Suprapubic skin (tissue), 4 donors: ENCODE measurements at regions not wholly inside any gene's neighbourhood (a gene's known extent, or its start where the extent isn't known, plus 50 kb on each side); places are given as distances from the start of the nearest gene placed in this dataset.

Source experiments
- DNase-seq, 2 donors: peaks; one replicate each; pipeline ENCODE4 v3.0.0-alpha.2; 2019; ENCODE audit warnings: low spot score in 2 of 2
- H3K27ac ChIP-seq: fragments of 200-600 bp; sonication (generic); one replicate; pipeline ENCODE4 v1.5.1; 2019
- H3K27me3 ChIP-seq: fragments of 200-600 bp; sonication (generic); one replicate; pipeline ENCODE4 v1.5.1; 2019
- H3K36me3 ChIP-seq: fragments of 200-600 bp; sonication (generic); one replicate; pipeline ENCODE4 v1.5.1; 2019
- H3K4me1 ChIP-seq: fragments of 200-600 bp; sonication (generic); one replicate; pipeline ENCODE4 v1.5.1; 2019
- H3K4me3 ChIP-seq: fragments of 200-600 bp; sonication (generic); one replicate; pipeline ENCODE4 v1.5.1; 2019; ENCODE audit warnings: mild to moderate bottlenecking
- H3K9me3 ChIP-seq: fragments of 200-600 bp; sonication (generic); one replicate; pipeline ENCODE4 v1.5.1; 2019
- CTCF ChIP-seq, 2 donors: fragments of 200-600 bp in 1 of 2; fragments of 450-650 bp in 1 of 2; sonication (generic) in 1 of 2; IDR thresholded peaks; one replicate each; pipeline ENCODE4 v1.5.1; 2016 to 2019; ENCODE audit warnings: antibody characterized with exemption in 2 of 2, mild to moderate bottlenecking in 1 of 2, moderate library complexity in 1 of 2
- EP300 ChIP-seq: sonication (generic); formaldehyde crosslinking; IDR thresholded peaks from one replicate; pipeline ENCODE4 v1.6.1; 2017; ENCODE audit warnings: antibody characterized with exemption
- POLR2A ChIP-seq, 2 donors: fragments of 450-650 bp; IDR thresholded peaks; one replicate each; pipeline ENCODE4 v1.6.1; 2017; ENCODE audit warnings: antibody characterized with exemption in 2 of 2, mild to moderate bottlenecking in 2 of 2, moderate library complexity in 2 of 2
- POLR2AphosphoS5 ChIP-seq, 3 donors: sonication (generic); formaldehyde crosslinking; IDR thresholded peaks; one replicate each; pipeline ENCODE4 v1.6.1; 2017; ENCODE audit warnings: antibody characterized with exemption in 3 of 3
- WGBS: methylation state at CpG from one replicate; pipeline ENCODE4 v1.1.5; 2018; 5-methylcytosine and 5-hydroxymethylcytosine counted together

- DNase-seq, result no peak
These were observed 56.7 kb upstream of the BICD1 start for GRCh38 chr12:32049956-32050355.

GRCh38 chr12:32051511-32052211 is 55.0 kb upstream of the BICD1 start:
- Histone ChIP-seq H3K9me3 (no peaks in the 10 kb centered on the region), H3K4me1 (no peaks in the 10 kb centered on the region), H3K27ac (no peak overlapping the region), H3K27me3 (no peaks in the 10 kb centered on the region), H3K4me3 (no peak overlapping the region), H3K36me3 (no peaks in the 10 kb centered on the region)
- no peak for DNase-seq
- TF ChIP-seq EP300, result no peak
- TF ChIP-seq POLR2AphosphoS5 (IDR thresholded peaks at IDR 0.05), result no peak
- no peak for TF ChIP-seq CTCF (IDR thresholded peaks at IDR 0.05)
- no peak for TF ChIP-seq POLR2A (IDR thresholded peaks at IDR 0.05)
- 62% methylated on average over 4 of the region's 4 CpGs for WGBS

More at GRCh38 chr12:32049956-32050355, 56.7 kb upstream of the BICD1 start:
- Histone ChIP-seq H3K4me3 (no peak overlapping the region), H3K36me3 (no peaks in the 10 kb centered on the region), H3K4me1 (no peaks in the 10 kb centered on the region), H3K27ac (no peak overlapping the region), H3K9me3 (no peaks in the 10 kb centered on the region), H3K27me3 (no peaks in the 10 kb centered on the region)
- TF ChIP-seq CTCF (IDR thresholded peaks at IDR 0.05) (no peak), POLR2A (IDR thresholded peaks at IDR 0.05) (no peak), POLR2AphosphoS5 (IDR thresholded peaks at IDR 0.05) (no peak), EP300 (no peak)
- WGBS, result 74% methylated on average over 2 of the region's 2 CpGs

- Histone ChIP-seq H3K27me3 (no peaks in the 10 kb centered on the region), H3K4me1 (no peaks in the 10 kb centered on the region), H3K36me3 (no peaks in the 10 kb centered on the region), H3K27ac (no peak overlapping the region), H3K4me3 (no peak overlapping the region), H3K9me3 (no peaks in the 10 kb centered on the region)
- TF ChIP-seq POLR2A (IDR thresholded peaks at IDR 0.05), result no peak
- no peak for TF ChIP-seq POLR2AphosphoS5 (IDR thresholded peaks at IDR 0.05)
- no peak for TF ChIP-seq EP300
- TF ChIP-seq CTCF (IDR thresholded peaks at IDR 0.05), result no peak
- no peak for DNase-seq
- WGBS, result 46% methylated on average over 5 of the region's 5 CpGs
These were observed 54.4 kb upstream of the BICD1 start for GRCh38 chr12:32052212-32052713.

- no peaks in the 10 kb centered on the region for H3K27me3 ChIP-seq
- H3K9me3 ChIP-seq, result no peaks in the 10 kb centered on the region
- 91% methylated on average over 7 of the region's 7 CpGs for WGBS
- H3K4me1 ChIP-seq, result no peaks in the 10 kb centered on the region
- TF ChIP-seq CTCF (IDR thresholded peaks at IDR 0.05) (no peak), EP300 (no peak), POLR2A (IDR thresholded peaks at IDR 0.05) (no peak), POLR2AphosphoS5 (IDR thresholded peaks at IDR 0.05) (no peak)
- H3K27ac ChIP-seq, result no peak overlapping the region
- no peak for DNase-seq
- H3K36me3 ChIP-seq, result no peaks in the 10 kb centered on the region
- no peak overlapping the region for H3K4me3 ChIP-seq
These were observed 52.6 kb upstream of the BICD1 start for GRCh38 chr12:32053881-32054624.
